ENCODE measurements at regions not wholly inside any gene's neighbourhood (a gene's known extent, or its start where the extent isn't known, plus 50 kb on each side); places are given as distances from the start of the nearest gene placed in this dataset.

DNA sequence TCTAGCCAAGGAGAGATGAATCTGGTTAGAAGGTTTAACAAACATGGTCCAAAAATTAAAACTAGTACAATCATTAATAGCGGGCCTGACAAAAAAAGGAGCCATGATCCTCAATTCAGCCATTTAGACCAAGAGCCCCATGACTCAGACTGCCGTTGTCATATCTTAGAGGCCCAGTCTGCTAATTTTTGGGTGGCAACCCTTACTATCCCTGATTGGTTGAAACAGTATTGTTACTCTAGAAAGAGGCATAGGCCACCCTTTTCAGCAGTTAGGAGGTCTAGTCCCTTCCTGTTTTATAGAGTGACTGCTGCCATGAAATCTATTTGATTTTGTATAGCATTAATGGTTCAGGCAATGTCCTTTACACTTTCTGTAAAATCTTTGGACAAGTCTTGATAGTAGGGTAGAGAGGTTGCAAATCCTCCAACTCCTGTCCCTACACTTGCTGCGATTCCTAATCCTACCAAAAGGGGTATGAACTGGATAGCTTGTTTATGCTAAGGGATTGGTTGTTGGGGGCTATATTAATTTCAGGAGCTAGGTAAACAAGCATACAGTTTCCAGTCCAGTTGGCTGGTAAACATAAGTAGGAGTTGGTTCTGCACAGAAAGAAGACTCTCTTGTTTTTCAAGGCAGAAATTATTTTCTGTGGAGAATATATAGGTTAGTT lies 1056.3 kb upstream of the CNTN5 start:
- no peak for DNase-seq (ENCODE audit: low read depth)
- H3K4me3 ChIP-seq (ENCODE audit: low read depth, low read length): no peak overlapping the region
- TF ChIP-seq, protein P1, sequence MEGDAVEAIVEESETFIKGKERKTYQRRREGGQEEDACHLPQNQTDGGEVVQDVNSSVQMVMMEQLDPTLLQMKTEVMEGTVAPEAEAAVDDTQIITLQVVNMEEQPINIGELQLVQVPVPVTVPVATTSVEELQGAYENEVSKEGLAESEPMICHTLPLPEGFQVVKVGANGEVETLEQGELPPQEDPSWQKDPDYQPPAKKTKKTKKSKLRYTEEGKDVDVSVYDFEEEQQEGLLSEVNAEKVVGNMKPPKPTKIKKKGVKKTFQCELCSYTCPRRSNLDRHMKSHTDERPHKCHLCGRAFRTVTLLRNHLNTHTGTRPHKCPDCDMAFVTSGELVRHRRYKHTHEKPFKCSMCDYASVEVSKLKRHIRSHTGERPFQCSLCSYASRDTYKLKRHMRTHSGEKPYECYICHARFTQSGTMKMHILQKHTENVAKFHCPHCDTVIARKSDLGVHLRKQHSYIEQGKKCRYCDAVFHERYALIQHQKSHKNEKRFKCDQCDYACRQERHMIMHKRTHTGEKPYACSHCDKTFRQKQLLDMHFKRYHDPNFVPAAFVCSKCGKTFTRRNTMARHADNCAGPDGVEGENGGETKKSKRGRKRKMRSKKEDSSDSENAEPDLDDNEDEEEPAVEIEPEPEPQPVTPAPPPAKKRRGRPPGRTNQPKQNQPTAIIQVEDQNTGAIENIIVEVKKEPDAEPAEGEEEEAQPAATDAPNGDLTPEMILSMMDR (conservative IDR thresholded peaks at IDR 0.05; ENCODE audit: low read depth, low read length): no peak

DNA sequence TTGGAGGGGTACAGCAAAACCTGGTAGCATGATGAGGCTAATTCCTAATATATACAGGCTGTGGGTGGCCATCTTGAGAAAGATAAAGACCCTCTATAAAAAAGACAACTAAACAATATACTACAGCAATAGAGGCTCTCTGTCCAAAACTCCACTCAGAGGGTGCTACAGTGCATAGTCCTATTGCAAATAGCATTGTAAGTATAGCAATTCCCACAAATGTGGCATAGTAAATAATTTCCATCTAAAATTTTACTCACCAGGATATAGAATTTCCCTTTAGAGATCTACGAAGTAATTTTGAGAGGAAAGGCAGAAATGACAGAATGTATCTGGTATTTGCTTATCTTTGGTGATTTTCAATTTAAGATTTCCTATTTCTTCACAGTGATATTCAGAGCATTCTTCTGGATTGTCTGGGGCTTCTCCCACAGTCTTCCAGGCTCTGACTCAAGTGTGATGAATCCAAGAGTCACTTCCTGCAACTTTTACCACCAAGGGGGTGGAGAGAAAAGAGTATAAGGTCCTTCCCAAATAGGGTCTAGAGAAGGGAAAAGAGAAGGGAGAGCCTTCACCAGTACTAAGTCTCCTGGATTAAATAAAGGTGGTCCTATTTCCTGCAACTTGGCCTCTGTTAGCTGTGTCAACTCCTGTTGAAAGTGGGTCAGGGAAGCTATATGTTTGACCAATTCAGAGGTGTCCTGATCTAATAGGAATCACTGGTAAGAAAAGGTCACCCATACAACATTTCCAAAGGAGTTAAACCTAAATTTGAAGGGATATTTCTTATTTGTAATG lies 1054.7 kb upstream of the CNTN5 start:
- TF ChIP-seq, protein P1 (conservative IDR thresholded peaks at IDR 0.05; ENCODE audit: low read depth, low read length): no peak
- peak; percentile 29 for DNase-seq (ENCODE audit: low read depth)
- no peak overlapping the region for H3K4me3 ChIP-seq (ENCODE audit: low read depth, low read length)

DNA sequence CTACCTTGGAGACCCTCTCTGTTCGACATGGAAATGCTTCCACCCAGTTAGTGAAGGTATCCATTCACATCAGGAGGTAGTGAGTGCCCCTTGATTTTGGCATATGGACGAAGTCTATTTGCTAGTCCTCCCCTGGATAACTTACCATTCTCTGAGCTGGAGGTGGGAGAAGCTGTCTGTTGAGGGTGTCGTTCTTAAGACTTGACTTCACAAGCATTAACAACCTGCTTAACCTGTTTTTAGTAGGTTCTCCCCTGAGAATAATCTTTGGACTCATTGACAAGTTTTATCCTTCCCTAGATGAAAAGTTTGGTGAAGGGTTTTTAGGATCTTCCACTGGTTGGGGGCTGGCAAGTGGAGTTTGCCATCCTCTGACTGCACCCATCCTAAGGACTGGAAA lies 1053.8 kb upstream of the CNTN5 start:
- DNase-seq (ENCODE audit: low read depth): no peak
- no peak overlapping the region for H3K4me3 ChIP-seq (ENCODE audit: low read depth, low read length)
- TF ChIP-seq, protein P1 (conservative IDR thresholded peaks at IDR 0.05; ENCODE audit: low read depth, low read length): no peak

DNA sequence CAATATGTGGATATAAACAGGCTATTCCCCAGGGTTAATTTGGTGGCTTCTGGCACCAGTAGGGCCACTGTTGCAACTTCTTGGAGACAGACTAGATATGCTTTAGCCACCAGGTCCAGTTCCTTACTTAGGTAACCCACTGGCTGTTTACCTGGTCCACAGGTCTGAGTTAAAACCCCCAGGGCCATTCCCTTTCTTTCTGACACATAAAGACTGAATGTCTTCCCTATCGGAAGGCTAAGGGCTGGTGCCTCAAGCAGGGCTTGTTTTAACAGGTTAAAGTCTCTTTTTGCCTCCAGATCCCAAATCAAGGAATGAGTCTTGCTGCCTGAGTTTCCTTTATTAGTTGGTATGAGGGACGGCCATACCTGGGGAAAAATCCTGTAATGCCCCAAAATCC lies 1052.7 kb upstream of the CNTN5 start:
- TF ChIP-seq, protein P1 (conservative IDR thresholded peaks at IDR 0.05; ENCODE audit: low read depth, low read length): no peak

DNA sequence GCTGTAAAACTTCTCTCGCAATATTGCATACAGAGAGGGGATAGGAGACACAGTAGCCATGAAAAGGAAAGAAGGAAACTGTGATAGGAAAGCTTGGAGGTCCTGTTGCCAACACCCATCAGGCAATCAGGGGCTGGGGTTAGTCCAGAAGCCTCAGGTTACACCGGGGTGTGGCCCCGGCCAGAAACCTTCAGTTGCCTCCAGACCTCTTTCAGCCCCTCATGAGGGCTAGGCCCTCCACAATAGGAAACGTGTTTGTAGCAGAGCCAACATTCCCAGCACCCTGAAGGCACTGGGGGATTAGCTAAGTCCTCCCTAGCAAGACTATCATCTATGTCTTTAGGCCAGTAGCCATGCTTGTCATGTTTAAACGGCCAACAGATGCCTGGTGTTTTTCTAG lies 1048.0 kb upstream of the CNTN5 start:
- DNase-seq (ENCODE audit: low read depth): no peak
- TF ChIP-seq, protein P1 (conservative IDR thresholded peaks at IDR 0.05; ENCODE audit: low read depth, low read length): no peak
- no peak overlapping the region for H3K4me3 ChIP-seq (ENCODE audit: low read depth, low read length)

More for the DNA sequence above, 1052.7 kb upstream of the CNTN5 start:
- no peak overlapping the region for H3K4me3 ChIP-seq (ENCODE audit: low read depth, low read length)
- no peak for DNase-seq (ENCODE audit: low read depth)

DNA sequence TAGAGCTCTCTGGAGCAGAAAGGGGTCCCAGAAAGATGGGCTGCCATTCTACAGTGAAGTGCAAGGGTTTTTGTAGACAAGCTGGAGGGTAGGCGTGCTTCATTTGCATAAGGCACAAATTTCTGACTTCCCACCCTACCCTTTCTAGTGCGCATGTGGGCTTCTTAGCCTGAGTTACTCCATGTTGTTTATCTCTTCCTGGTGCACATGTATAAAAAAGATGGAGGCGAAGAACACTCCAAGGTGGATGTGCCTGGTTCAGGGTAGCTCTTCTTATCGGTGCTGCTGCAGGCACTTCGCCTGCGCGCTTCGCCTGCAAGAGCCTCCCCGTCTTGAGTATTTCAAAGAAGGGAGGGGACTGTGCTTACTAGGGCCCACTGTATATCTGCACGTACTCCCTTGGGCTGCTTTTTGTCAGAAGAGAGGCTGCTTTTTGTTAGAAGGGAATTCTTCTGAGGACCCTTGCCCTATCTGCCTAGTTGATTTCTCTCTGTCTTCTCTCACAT lies 1047.3 kb upstream of the CNTN5 start:
- no peak for DNase-seq (ENCODE audit: low read depth)
- no peak overlapping the region for H3K4me3 ChIP-seq (ENCODE audit: low read depth, low read length)
- TF ChIP-seq, protein P1 (conservative IDR thresholded peaks at IDR 0.05; ENCODE audit: low read depth, low read length): no peak
